Activated T-helper 2 cell treated with anti-CD3 and anti-CD28 coated beads, Interferon-gamma antibody, Interleukin-2, Interleukin-4, amounts not matched to agents 10 μg/mL and 5 μg/mL and 100 μg/mL, durations not matched to agents 14 hours and 24 hours and 36 hours (primary cell): ENCODE measurements at regions not wholly inside any gene's neighbourhood (a gene's known extent, or its start where the extent isn't known, plus 50 kb on each side); places are given as distances from the start of the nearest gene placed in this dataset.

ENCODE experiments used
- DNase-seq: peaks from one replicate; pipeline ENCODE4 v3.0.0; 2021; ENCODE audit warnings: low spot score
- H3K27ac Mint-ChIP-seq: one replicate; pipeline ENCODE4 v1.8.0; 2021; ENCODE audit warnings: mixed read lengths
- H3K27me3 Mint-ChIP-seq: one replicate; pipeline ENCODE4 v1.8.0; 2021; ENCODE audit warnings: low read depth, mixed read lengths
- H3K36me3 Mint-ChIP-seq: one replicate; pipeline ENCODE4 v1.8.0; 2021; ENCODE audit warnings: low read depth, mixed read lengths
- H3K4me1 Mint-ChIP-seq: one replicate; pipeline ENCODE4 v1.8.0; 2021; ENCODE audit warnings: low read depth, mixed read lengths
- H3K4me3 Mint-ChIP-seq: one replicate; pipeline ENCODE4 v1.8.0; 2021; ENCODE audit warnings: low read depth, mild to moderate bottlenecking, moderate library complexity, mixed read lengths
- H3K9me3 Mint-ChIP-seq: one replicate; pipeline ENCODE4 v1.8.0; 2021; ENCODE audit warnings: mixed read lengths
- intact Hi-C: fragments of 100-400 bp; cut with micrococcal nuclease; formaldehyde crosslinking; loops from one replicate; pipeline ENCODE4 v1.15.1; 2023

DNA sequence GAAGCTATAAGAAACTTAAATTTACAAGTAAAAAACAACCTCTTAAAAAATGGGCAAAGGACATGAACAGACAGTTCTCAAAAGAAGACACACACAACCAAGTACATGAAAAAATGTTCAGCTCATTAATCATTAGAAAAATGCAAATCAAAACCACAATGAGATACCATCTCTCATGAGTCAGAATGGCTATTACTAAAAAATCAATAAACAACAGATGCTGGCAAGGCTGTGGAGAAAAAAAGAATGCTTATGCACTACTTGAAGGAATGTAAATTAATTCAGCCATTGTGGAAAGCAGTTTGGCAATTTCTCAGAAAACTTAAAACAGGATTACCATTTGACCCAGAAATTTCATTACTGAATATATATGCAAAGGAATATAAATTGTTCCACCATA, 666.3 kb upstream of the GRIA3 start:
- no peak for DNase-seq
- H3K4me3 Mint-ChIP-seq, result no peak overlapping the region
- no peaks in the 10 kb centered on the region for H3K4me1 Mint-ChIP-seq
- no peaks in the 10 kb centered on the region for H3K27me3 Mint-ChIP-seq
- no peaks in the 10 kb centered on the region for H3K36me3 Mint-ChIP-seq
- intact Hi-C loops, result no loop called here
- H3K9me3 Mint-ChIP-seq, result peaks cover 5% of the 10 kb centered on the region
- H3K27ac Mint-ChIP-seq, result no peak overlapping the region

DNA sequence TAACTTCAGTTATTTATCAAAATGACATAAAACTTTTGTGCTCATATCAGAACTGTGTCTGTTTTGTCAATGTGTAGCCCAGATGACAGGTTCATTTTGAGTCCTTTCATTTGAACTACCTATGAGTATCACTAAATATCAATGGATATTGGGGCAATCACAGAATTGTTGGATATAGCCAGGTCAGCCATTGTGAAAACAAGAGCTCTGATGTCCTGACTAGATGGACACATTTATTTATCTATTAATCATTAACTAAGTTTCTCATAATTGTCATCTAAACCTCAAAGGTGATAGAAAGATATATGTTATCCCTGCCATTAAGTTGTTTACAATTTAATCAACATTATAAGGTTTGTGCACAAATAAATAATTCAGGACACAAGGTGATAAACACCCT, 638.3 kb upstream of the GRIA3 start:
- intact Hi-C loops, result no loop called here
- Mint-ChIP-seq H3K27ac (no peak overlapping the region), H3K27me3 (no peaks in the 10 kb centered on the region), H3K4me1 (no peaks in the 10 kb centered on the region), H3K9me3 (peaks cover 4% of the 10 kb centered on the region), H3K36me3 (no peaks in the 10 kb centered on the region), H3K4me3 (no peak overlapping the region)
- no peak for DNase-seq

DNA sequence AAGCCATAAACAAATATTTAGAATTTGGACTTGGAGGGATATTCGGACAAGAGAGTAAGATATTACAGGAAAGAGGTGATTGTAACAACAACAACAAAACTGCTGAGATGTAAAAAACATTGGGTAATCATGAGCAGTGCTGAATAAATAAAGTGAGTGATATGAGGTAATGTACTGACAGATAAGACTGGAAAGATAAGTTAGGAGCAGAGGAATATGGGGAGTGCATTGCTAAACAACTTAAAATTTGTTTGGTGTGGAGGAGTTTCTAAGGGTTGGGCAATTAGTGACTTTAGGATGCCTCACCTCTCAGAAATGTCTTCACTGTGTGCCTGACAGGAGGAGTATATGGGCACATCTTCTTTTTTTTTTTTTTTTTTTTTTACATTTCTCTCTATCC, 637.8 kb upstream of the GRIA3 start:
- H3K9me3 Mint-ChIP-seq, result peaks cover 4% of the 10 kb centered on the region
- H3K27me3 Mint-ChIP-seq, result no peaks in the 10 kb centered on the region
- H3K4me3 Mint-ChIP-seq, result no peak overlapping the region
- H3K4me1 Mint-ChIP-seq, result no peaks in the 10 kb centered on the region
- DNase-seq, result no peak
- intact Hi-C loops, result no loop called here
- H3K36me3 Mint-ChIP-seq, result no peaks in the 10 kb centered on the region
- no peak overlapping the region for H3K27ac Mint-ChIP-seq

DNA sequence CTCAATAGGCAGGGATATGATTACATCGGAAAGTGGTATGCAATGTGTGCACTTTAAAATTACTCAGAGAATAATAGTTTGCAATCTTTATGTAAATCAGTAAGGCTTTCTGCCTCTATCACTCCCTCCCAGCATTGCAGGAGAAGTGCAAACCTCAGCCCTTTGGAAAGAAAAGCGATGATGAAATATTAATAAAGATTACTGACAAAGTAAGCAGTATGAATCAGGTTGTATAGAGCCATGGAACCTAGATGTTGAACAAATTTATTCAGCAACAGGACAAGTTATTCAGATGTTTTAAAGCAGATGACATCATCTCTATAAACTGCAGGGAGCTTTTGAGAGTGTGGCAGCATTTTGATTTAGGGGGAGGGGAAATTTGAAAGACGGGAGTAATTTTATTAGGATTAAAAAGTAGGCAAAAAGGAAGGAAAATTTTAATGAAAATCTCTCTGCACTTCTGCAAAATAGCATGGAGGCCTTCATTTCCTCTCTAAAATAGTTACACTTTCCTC, 631.7 kb upstream of the GRIA3 start:
- H3K27ac Mint-ChIP-seq, result no peak overlapping the region
- H3K9me3 Mint-ChIP-seq, result peaks cover 6% of the 10 kb centered on the region
- no peak for DNase-seq
- H3K27me3 Mint-ChIP-seq, result no peaks in the 10 kb centered on the region
- no peak overlapping the region for H3K4me3 Mint-ChIP-seq
- intact Hi-C loops, result no loop called here
- H3K36me3 Mint-ChIP-seq, result no peaks in the 10 kb centered on the region
- no peaks in the 10 kb centered on the region for H3K4me1 Mint-ChIP-seq

DNA sequence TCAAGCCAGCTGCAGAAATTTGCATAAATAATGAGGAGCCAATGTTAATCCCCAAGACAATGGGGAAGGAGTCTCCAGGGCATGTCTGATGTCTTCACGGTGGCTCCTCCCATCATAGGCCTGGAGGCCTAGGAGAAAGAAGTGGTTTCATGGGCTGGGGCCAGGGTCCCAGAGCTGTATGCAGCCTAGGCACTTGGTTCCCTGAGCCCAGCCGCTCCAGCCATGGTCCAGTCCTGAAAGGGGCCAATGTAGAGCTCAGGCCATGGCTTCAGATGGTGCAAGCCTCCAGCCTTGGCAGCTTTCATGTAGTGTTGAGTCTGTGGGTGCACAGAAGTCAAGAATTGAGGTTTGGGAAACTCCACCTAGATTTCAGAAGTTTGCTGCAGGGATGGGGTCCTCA, 628.2 kb upstream of the GRIA3 start:
- H3K9me3 Mint-ChIP-seq, result peaks cover 6% of the 10 kb centered on the region

DNA sequence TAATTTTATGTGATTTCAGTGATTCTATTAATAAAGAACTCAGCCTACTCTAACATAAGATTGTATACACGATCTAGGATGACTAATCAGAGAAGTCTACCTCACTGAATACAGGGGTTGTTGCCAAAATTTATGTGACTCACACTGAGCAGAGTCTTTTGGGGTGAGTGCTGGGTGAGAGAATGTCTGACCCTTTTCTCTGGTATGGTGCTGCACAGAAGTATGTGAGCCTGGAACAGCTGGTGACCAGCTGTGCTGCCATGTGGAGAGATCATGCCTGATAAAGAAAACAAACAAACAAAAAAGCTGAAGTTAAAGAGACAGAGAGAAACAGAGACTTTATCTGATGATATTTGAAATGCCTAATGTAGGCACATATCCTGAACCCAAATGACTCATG, 618.1 kb upstream of the GRIA3 start:
- Mint-ChIP-seq H3K4me3 (no peak overlapping the region), H3K27me3 (no peaks in the 10 kb centered on the region), H3K4me1 (no peaks in the 10 kb centered on the region), H3K9me3 (no peaks in the 10 kb centered on the region), H3K27ac (no peak overlapping the region), H3K36me3 (no peaks in the 10 kb centered on the region)
- intact Hi-C loops, result no loop called here
- no peak for DNase-seq

More for the DNA sequence above, 628.2 kb upstream of the GRIA3 start:
- H3K27ac Mint-ChIP-seq, result no peak overlapping the region
- no peaks in the 10 kb centered on the region for H3K4me1 Mint-ChIP-seq
- no peak for DNase-seq
- no peaks in the 10 kb centered on the region for H3K27me3 Mint-ChIP-seq
- no peaks in the 10 kb centered on the region for H3K36me3 Mint-ChIP-seq
- no peak overlapping the region for H3K4me3 Mint-ChIP-seq
- intact Hi-C loops, result no loop called here

DNA sequence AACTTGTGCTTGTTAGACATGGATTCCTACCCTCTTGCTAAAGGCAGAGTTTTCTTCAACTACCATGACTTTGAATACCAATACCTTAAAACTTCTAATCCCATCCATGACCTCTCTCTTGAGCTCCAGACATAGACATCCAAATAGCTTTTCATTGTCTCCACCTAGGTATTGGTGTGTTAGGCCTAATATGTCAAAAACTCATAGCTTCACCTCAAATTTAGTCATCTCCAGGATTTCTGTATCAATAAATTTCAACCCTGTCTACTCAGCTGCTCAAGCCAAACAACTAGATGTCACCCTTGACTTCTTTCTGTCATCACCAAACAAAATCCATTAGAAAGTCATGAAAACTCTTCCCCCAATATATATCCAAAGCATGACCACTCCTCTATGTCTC, 617.7 kb upstream of the GRIA3 start:
- no peaks in the 10 kb centered on the region for H3K27me3 Mint-ChIP-seq
- H3K4me3 Mint-ChIP-seq, result no peak overlapping the region
- DNase-seq, result no peak
- H3K4me1 Mint-ChIP-seq, result no peaks in the 10 kb centered on the region
- intact Hi-C loops, result no loop called here
- H3K36me3 Mint-ChIP-seq, result no peaks in the 10 kb centered on the region
- no peaks in the 10 kb centered on the region for H3K9me3 Mint-ChIP-seq
- no peak overlapping the region for H3K27ac Mint-ChIP-seq

DNA sequence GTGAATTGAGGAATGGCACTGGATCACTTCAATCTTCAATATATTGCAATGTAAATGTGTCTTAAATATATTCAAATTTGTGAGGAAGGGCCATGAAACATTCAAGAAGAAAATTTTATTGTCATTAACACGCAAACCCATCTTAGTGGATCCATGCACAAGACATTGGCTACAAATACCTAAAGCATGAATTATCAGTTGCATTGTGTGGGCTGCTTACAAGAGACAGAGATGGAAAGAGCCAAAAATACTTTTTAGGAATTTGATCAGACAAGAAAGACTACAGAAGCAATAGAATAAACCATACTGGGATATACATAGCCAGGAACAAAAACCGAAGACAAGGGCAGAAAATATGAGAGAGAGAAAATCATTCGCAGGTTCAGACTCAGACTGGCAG, 616.2 kb upstream of the GRIA3 start:
- Mint-ChIP-seq H3K4me3 (no peak overlapping the region), H3K27me3 (no peaks in the 10 kb centered on the region), H3K36me3 (no peaks in the 10 kb centered on the region), H3K4me1 (no peaks in the 10 kb centered on the region), H3K27ac (no peak overlapping the region), H3K9me3 (peaks cover 4% of the 10 kb centered on the region)
- intact Hi-C loops, result no loop called here
- DNase-seq, result no peak

DNA sequence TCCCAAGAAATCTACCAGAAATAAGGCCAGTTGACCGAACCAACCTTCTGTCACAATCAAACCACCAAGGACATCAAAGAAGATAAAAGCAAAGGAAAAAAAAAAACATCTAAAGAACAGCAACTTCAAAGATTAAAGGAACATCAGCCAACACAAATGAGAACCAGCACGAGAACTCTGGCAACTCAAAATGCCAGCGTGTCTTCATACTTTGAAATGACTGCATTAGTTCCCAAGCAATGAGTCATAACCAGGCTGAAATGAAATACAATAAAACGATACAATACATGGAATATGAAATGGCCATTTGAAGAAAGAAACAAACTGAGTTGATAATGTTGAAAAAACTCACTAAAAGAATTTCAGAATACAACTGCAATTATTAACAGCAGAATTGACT, 611.6 kb upstream of the GRIA3 start:
- Mint-ChIP-seq H3K9me3 (peaks cover 11% of the 10 kb centered on the region), H3K27me3 (no peaks in the 10 kb centered on the region), H3K36me3 (no peaks in the 10 kb centered on the region), H3K4me1 (no peaks in the 10 kb centered on the region), H3K27ac (no peak overlapping the region), H3K4me3 (no peak overlapping the region)
- DNase-seq, result no peak
- intact Hi-C loops, result no loop called here

DNA sequence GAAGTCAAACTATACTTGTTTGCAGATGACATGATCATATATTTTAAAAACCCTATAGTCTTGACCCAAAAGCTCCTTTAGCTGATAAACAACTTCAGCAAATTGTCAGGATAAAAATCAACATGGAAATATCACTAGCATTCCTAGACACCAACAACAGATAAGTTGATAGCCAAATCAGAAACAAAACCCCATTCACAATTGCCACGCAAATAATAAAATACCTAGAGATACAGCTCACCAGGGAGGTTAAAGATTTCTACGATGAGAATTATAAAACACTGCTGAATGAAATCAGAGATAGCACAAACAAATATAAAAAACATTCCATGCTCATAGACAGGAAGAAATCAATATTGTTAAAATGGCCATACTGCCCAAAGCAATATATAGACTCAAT, 605.0 kb upstream of the GRIA3 start:
- H3K27me3 Mint-ChIP-seq, result no peaks in the 10 kb centered on the region
- intact Hi-C loops, result no loop called here
- H3K36me3 Mint-ChIP-seq, result no peaks in the 10 kb centered on the region
- no peak overlapping the region for H3K4me3 Mint-ChIP-seq
- H3K9me3 Mint-ChIP-seq, result peaks cover 2% of the 10 kb centered on the region
- H3K4me1 Mint-ChIP-seq, result no peaks in the 10 kb centered on the region
- no peak overlapping the region for H3K27ac Mint-ChIP-seq
- no peak for DNase-seq

DNA sequence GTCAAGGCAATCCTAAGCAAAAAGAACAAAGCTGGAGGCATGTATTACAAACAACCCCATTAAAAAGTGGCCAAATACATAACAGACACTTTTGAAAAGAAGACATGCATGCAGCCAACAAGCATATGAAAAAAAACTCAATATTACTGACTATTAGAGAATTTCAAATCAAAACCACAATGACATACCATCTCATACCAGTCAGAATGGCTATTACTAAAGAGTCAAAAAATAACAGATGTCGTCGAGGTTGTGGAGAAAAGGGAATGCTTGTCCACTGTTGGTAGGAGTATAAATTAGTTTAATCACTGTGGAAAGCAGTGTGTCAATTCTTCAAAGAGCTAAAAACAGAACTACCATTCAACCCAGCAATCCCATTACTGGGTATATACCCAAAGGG, 604.6 kb upstream of the GRIA3 start:
- Mint-ChIP-seq H3K4me1 (no peaks in the 10 kb centered on the region), H3K36me3 (no peaks in the 10 kb centered on the region), H3K9me3 (no peaks in the 10 kb centered on the region), H3K4me3 (no peak overlapping the region), H3K27ac (no peak overlapping the region), H3K27me3 (no peaks in the 10 kb centered on the region)
- intact Hi-C loops, result no loop called here
- no peak for DNase-seq

DNA sequence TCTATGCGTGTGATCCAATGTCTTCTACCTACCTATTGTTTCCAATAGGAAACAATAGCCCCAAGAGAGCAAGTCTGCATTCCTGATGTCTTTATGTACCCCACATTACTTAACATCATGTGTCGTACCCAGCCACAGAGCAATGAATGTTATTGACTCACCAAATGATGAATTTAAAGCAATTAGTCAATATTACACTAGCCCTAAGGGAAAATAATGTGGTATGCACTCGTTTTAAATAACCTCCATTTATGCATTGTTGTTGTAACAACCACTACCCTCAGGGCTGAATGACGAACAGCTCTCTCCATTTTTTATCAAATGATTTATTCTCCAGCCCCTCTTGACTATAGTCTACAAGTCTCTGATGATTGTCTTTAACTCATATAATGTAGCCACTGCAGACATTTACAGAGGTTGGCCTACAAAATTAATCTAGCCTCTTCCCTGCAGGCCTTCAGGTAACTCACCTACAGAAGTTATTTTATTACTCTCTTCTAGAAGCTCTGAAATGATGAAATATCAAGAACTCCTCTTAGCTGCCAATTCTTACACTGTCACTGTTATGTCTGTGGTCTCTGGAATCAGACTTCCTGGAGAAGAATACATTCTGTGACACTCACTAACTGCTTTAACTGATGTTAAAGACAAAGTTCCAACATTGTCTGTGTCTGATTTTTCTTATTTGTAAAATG, 601.7 kb upstream of the GRIA3 start:
- Mint-ChIP-seq H3K27me3 (no peaks in the 10 kb centered on the region), H3K27ac (no peak overlapping the region), H3K4me1 (no peaks in the 10 kb centered on the region), H3K9me3 (no peaks in the 10 kb centered on the region), H3K36me3 (no peaks in the 10 kb centered on the region), H3K4me3 (no peak overlapping the region)
- intact Hi-C loops, result no loop called here
- DNase-seq, result no peak

DNA sequence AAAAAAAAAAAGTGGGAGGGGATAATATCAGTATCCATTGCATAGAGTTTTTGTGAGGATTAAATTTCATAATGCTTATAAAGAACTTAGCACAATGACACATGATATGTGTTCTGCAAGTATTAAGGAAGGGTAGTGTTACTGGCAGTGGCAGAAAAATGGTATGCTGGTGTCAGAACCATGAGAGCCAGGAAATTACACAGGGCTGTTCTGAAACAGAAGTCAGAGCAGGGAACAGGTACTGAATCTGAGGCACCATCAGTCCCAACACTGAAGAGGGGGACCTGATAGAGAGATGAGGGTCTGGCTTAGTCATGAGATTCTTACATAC, 601.1 kb upstream of the GRIA3 start:
- no peak overlapping the region for H3K27ac Mint-ChIP-seq
- no peaks in the 10 kb centered on the region for H3K36me3 Mint-ChIP-seq
- H3K27me3 Mint-ChIP-seq, result no peaks in the 10 kb centered on the region
- H3K4me3 Mint-ChIP-seq, result no peak overlapping the region
- DNase-seq, result no peak
- H3K9me3 Mint-ChIP-seq, result no peaks in the 10 kb centered on the region
- no peaks in the 10 kb centered on the region for H3K4me1 Mint-ChIP-seq
- intact Hi-C loops, result no loop called here

DNA sequence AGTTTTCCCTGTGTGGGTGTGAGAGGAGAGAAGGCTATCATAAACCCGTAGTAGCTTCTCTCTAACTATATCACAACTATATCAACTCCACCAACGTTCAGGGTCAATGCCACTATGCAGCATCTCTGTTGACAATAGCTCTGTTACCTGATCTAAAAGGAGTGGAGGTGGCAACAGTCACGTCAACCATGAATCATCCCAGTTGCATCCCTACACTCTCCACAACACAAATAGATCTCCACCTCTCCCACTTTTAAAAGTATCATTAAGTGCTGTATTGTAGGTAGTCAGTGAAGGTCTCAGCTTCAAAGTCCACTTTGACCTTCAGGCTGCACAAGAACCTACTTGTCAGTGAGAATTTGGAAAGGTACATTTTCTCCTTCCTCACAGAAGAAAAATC, 600.5 kb upstream of the GRIA3 start:
- H3K9me3 Mint-ChIP-seq, result no peaks in the 10 kb centered on the region
- H3K27ac Mint-ChIP-seq, result no peak overlapping the region
- no peak for DNase-seq
- H3K4me1 Mint-ChIP-seq, result no peaks in the 10 kb centered on the region
- no peaks in the 10 kb centered on the region for H3K27me3 Mint-ChIP-seq
- H3K36me3 Mint-ChIP-seq, result no peaks in the 10 kb centered on the region
- H3K4me3 Mint-ChIP-seq, result no peak overlapping the region
- intact Hi-C loops, result no loop called here
